OCI-LY1 (cell line): ENCODE measurements at regions not wholly inside any gene's neighbourhood (a gene's known extent, or its start where the extent isn't known, plus 50 kb on each side); places are given as distances from the start of the nearest gene placed in this dataset.

Experiments
- H2AFZ ChIP-seq: fragments of 200-600 bp; sonication (generic), shearing (Covaris generic); 2 replicates; pipeline ENCODE4 v1.6.0; 2014; ENCODE audit warnings: antibody characterized with exemption, mild to moderate bottlenecking, low read length
- H3F3A ChIP-seq: fragments of 200-600 bp; sonication (generic), shearing (Covaris generic); 2 replicates; pipeline ENCODE4 v1.6.0; 2014; ENCODE audit warnings: mild to moderate bottlenecking, antibody characterized with exemption, low read length, moderate library complexity; ENCODE audit not compliant: insufficient read depth
- H3K27ac ChIP-seq: fragments of 200-600 bp; sonication (generic); 2 replicates; pipeline ENCODE4 v1.5.1; 2014; ENCODE audit warnings: low read length, mixed run types, mild to moderate bottlenecking, low read depth; ENCODE audit not compliant: poor library complexity, severe bottlenecking
- H3K27me3 ChIP-seq: fragments of 200-600 bp; sonication (generic); 2 replicates; pipeline ENCODE4 v1.6.0; 2014; ENCODE audit warnings: antibody characterized with exemption, mild to moderate bottlenecking, low read length, moderate library complexity; ENCODE audit not compliant: insufficient read depth
- H3K36me3 ChIP-seq: fragments of 200-600 bp; sonication (generic); 2 replicates; pipeline ENCODE4 v1.6.1; 2014; ENCODE audit warnings: mild to moderate bottlenecking, antibody characterized with exemption, low read length, moderate library complexity, mixed read lengths; ENCODE audit not compliant: insufficient read depth
- H3K4me1 ChIP-seq: fragments of 200-600 bp; sonication (generic); 2 replicates; pipeline ENCODE4 v1.5.1; 2014; ENCODE audit warnings: mild to moderate bottlenecking, low read length, moderate library complexity; ENCODE audit not compliant: insufficient read depth, severe bottlenecking
- H3K4me2 ChIP-seq: fragments of 200-600 bp; sonication (generic), shearing (Covaris generic); 2 replicates; pipeline ENCODE4 v1.6.1; 2014; ENCODE audit warnings: low read length
- H3K4me3 ChIP-seq: fragments of 200-600 bp; sonication (generic); 2 replicates; pipeline ENCODE4 v1.5.1; 2014; ENCODE audit warnings: low read length, low read depth, mild to moderate bottlenecking, mixed read lengths; ENCODE audit not compliant: poor library complexity, severe bottlenecking
- H3K79me2 ChIP-seq: fragments of 200-600 bp; shearing (Covaris generic); 2 replicates; pipeline ENCODE4 v1.6.1; 2016; ENCODE audit warnings: mixed run types, low read length, mixed read lengths; ENCODE audit not compliant: insufficient read depth
- H3K9ac ChIP-seq: fragments of 200-600 bp; sonication (generic), shearing (Covaris generic); 2 replicates; pipeline ENCODE4 v1.6.1; 2014; ENCODE audit warnings: mild to moderate bottlenecking, low read length, mixed read lengths
- H3K9me2 ChIP-seq: fragments of 200-600 bp; sonication (generic), shearing (Covaris generic); 2 replicates; pipeline ENCODE4 v1.6.1; 2014; ENCODE audit warnings: low read depth, mild to moderate bottlenecking, low read length, mixed read lengths
- H3K9me3 ChIP-seq: fragments of 200-600 bp; shearing (Covaris generic); 2 replicates; pipeline ENCODE4 v1.6.1; 2014; ENCODE audit warnings: low read length, mixed read lengths
- H4K20me1 ChIP-seq: fragments of 200-600 bp; sonication (generic), shearing (Covaris generic); 2 replicates; pipeline ENCODE4 v1.6.0; 2016; ENCODE audit warnings: mild to moderate bottlenecking, low read length; ENCODE audit not compliant: insufficient read depth
- CTCF ChIP-seq: fragments of 200-600 bp; sonication (generic), shearing (Covaris generic); IDR thresholded peaks from 2 replicates; pipeline ENCODE4 v1.5.1; 2017; ENCODE audit warnings: mild to moderate bottlenecking, antibody characterized with exemption, low read length, moderate library complexity, mixed read lengths
- EZH2 ChIP-seq: fragments of 200-600 bp; sonication (generic), shearing (Covaris generic); IDR thresholded peaks from 2 replicates; pipeline ENCODE4 v1.8.0; 2017; ENCODE audit warnings: borderline replicate concordance, mixed run types, mild to moderate bottlenecking, antibody characterized with exemption, low read length, moderate library complexity, mixed read lengths

DNA sequence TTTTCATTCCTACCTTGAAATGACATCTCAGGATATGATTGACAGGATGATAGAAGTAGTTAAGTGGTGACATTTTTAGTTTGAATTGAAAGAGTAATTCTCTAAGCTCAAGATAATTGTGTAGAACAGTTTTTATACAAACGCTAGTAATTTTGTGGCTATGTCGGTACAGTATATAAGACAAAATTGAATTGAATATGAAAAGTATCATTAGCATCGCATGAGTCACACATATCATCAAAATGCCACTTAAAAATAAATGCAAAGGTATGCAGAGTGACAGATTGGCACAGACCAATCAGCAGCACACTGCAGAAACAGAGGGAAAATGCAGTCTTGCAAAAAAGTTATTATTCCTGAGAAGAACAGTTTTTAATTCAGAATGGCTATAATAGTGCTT is 608.2 kb upstream of the NETO1 start:
- Histone ChIP-seq H3K9ac (no peak overlapping the region), H3K36me3 (no peaks in the 10 kb centered on the region), H3K9me3 (no peaks in the 10 kb centered on the region), H3K4me3 (no peak overlapping the region), H3K79me2 (no peaks in the 10 kb centered on the region), H3F3A (no peaks in the 10 kb centered on the region), H4K20me1 (no peaks in the 10 kb centered on the region), H3K27me3 (no peaks in the 10 kb centered on the region), H3K4me1 (no peaks in the 10 kb centered on the region), H3K4me2 (no peak overlapping the region), H3K27ac (no peak overlapping the region), H2AFZ (no peak overlapping the region), H3K9me2 (no peaks in the 10 kb centered on the region)
- no peak for TF ChIP-seq CTCF
- no peak for TF ChIP-seq EZH2

GRCh38 chr18:73462092-73462491 is 594.3 kb upstream of the NETO1 start:
- H3F3A ChIP-seq = no peaks in the 10 kb centered on the region
- no peaks in the 10 kb centered on the region for H3K36me3 ChIP-seq
- no peak overlapping the region for H3K4me3 ChIP-seq
- H3K79me2 ChIP-seq = no peaks in the 10 kb centered on the region
- no peak overlapping the region for H3K9ac ChIP-seq
- H3K4me1 ChIP-seq = no peaks in the 10 kb centered on the region
- H3K9me3 ChIP-seq = no peaks in the 10 kb centered on the region
- H3K9me2 ChIP-seq = no peaks in the 10 kb centered on the region
- TF ChIP-seq CTCF = no peak
- no peak for TF ChIP-seq EZH2
- no peak overlapping the region for H3K4me2 ChIP-seq
- no peaks in the 10 kb centered on the region for H4K20me1 ChIP-seq
- H3K27ac ChIP-seq = no peak overlapping the region
- H2AFZ ChIP-seq = no peak overlapping the region
- H3K27me3 ChIP-seq = no peaks in the 10 kb centered on the region

GRCh38 chr18:73461780-73462059 is 593.9 kb upstream of the NETO1 start:
- TF ChIP-seq EZH2 (no peak), CTCF (no peak)
- H3K4me3 ChIP-seq = no peak overlapping the region
- H3K36me3 ChIP-seq = no peaks in the 10 kb centered on the region
- H4K20me1 ChIP-seq = no peaks in the 10 kb centered on the region
- no peak overlapping the region for H3K4me2 ChIP-seq
- H3K27ac ChIP-seq = no peak overlapping the region
- no peaks in the 10 kb centered on the region for H3F3A ChIP-seq
- H3K9me3 ChIP-seq = no peaks in the 10 kb centered on the region
- H3K4me1 ChIP-seq = no peaks in the 10 kb centered on the region
- no peaks in the 10 kb centered on the region for H3K79me2 ChIP-seq
- no peak overlapping the region for H2AFZ ChIP-seq
- no peaks in the 10 kb centered on the region for H3K27me3 ChIP-seq
- H3K9ac ChIP-seq = no peak overlapping the region
- H3K9me2 ChIP-seq = no peaks in the 10 kb centered on the region
